ES-I3 (cell line): ENCODE measurements at regions not wholly inside any gene's neighbourhood (a gene's known extent, or its start where the extent isn't known, plus 50 kb on each side); places are given as distances from the start of the nearest gene placed in this dataset.

Experiments
- H3K36me3 ChIP-seq: 2 replicates; pipeline ENCODE4 v1.6.1; 2013; ENCODE audit warnings: mild to moderate bottlenecking, low read length, control low read depth, moderate library complexity; ENCODE audit not compliant: insufficient read depth
- H3K4me1 ChIP-seq: 2 replicates; pipeline ENCODE4 v1.6.1; 2013; ENCODE audit warnings: mild to moderate bottlenecking, control low read depth, low read length; ENCODE audit not compliant: insufficient read depth
- H3K9ac ChIP-seq: 2 replicates; pipeline ENCODE4 v1.6.1; 2013; ENCODE audit warnings: low read depth, mild to moderate bottlenecking, low read length, moderate library complexity
- H3K9me3 ChIP-seq: 2 replicates; pipeline ENCODE4 v1.6.1; 2013; ENCODE audit warnings: mild to moderate bottlenecking, low read length, moderate library complexity; ENCODE audit not compliant: control insufficient read depth, insufficient read depth

DNA sequence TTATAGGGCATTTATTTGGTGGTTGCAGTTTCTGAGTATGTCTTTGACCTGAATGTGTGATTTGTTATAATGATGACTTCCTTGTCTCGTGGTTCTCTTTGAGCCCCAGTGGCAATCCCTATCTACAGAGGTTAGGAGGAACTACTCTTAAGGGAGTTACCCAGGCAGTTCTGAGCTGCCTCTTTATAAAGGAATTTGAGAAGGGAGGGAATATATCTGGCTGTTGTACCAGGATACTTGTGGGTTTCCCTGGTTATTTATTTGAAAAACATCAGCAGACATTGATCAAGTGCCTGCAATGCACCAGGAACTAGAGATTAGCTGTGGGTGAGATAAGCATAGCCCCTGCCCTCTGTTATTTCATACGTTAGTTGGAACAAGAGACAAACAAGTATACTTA, 243.5 kb upstream of the ARHGAP20 start:
- Histone ChIP-seq H3K9ac (no peak overlapping the region), H3K9me3 (no peaks in the 10 kb centered on the region), H3K36me3 (no peaks in the 10 kb centered on the region), H3K4me1 (no peaks in the 10 kb centered on the region)

DNA sequence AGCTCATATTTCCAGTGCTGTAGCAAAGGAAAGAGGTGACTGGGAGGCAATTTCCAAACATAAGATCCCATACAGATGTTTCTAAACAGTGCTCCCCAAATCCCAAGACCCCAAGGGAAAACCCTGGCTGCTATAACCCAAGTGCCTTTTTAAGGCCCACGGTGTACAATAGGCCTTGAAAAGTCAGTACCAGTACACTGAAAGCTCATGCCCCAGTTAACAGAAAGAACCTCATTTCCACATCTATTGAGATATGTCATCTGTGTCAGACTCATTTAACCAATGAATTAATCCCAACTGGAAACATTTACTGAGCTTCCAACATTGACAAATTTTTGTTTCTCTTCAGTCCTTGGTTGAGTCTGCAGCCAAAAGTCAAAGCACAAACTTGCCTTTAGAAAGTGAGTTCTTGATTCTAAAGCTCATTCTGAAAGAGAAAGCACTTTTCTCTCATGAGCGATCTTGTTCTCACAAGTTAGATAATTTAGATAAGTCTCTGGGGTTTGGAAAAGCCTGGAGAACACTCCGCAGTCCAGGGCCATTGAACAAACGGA, 239.8 kb upstream of the ARHGAP20 start:
- Histone ChIP-seq H3K9me3 (no peaks in the 10 kb centered on the region), H3K9ac (no peak overlapping the region), H3K36me3 (no peaks in the 10 kb centered on the region), H3K4me1 (no peaks in the 10 kb centered on the region)

GRCh38 chr11:110951037-110951949, 239.1 kb upstream of the ARHGAP20 start:
- no peaks in the 10 kb centered on the region for H3K4me1 ChIP-seq
- H3K9ac ChIP-seq = no peak overlapping the region
- H3K36me3 ChIP-seq = no peaks in the 10 kb centered on the region
- H3K9me3 ChIP-seq = no peaks in the 10 kb centered on the region

GRCh38 chr11:110948112-110948511, 235.9 kb upstream of the ARHGAP20 start:
- Histone ChIP-seq H3K9ac (no peak overlapping the region), H3K9me3 (no peaks in the 10 kb centered on the region), H3K4me1 (no peaks in the 10 kb centered on the region), H3K36me3 (no peaks in the 10 kb centered on the region)

GRCh38 chr11:110947096-110947495, 234.9 kb upstream of the ARHGAP20 start:
- H3K9me3 ChIP-seq = no peaks in the 10 kb centered on the region
- no peak overlapping the region for H3K9ac ChIP-seq
- H3K4me1 ChIP-seq = no peaks in the 10 kb centered on the region

DNA sequence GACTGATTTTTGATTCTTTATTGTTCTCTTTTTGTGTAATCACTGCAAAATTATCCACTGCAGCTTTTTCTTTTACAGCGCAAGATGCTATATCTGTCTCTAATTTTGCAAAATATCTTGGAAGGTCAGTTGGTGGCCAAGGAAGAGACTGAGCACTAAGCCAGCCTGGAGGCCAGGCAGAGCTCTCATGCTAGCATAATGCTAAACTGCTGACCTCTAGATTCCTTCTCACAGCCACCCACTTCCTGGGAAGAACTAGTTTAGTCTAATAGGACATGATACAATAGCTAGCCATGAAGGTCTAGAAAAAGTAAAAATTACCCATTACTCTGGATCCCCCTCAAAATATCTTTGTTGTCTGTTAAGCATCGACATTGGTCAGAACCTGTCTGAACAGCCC, 227.2 kb upstream of the ARHGAP20 start:
- H3K9ac ChIP-seq = no peak overlapping the region
- no peaks in the 10 kb centered on the region for H3K4me1 ChIP-seq
- H3K9me3 ChIP-seq = no peaks in the 10 kb centered on the region
- H3K36me3 ChIP-seq = no peaks in the 10 kb centered on the region

More at GRCh38 chr11:110947096-110947495, 234.9 kb upstream of the ARHGAP20 start:
- no peaks in the 10 kb centered on the region for H3K36me3 ChIP-seq

- no peaks in the 10 kb centered on the region for H3K9me3 ChIP-seq
Measured at GRCh38 chr11:110935018-110935640, 222.9 kb upstream of the ARHGAP20 start.

GRCh38 chr11:110929129-110929528, 216.9 kb upstream of the ARHGAP20 start:
- Histone ChIP-seq H3K4me1 (no peaks in the 10 kb centered on the region), H3K9ac (no peak overlapping the region), H3K36me3 (no peaks in the 10 kb centered on the region), H3K9me3 (no peaks in the 10 kb centered on the region)

More at GRCh38 chr11:110935018-110935640, 222.9 kb upstream of the ARHGAP20 start:
- Histone ChIP-seq H3K36me3 (no peaks in the 10 kb centered on the region), H3K4me1 (no peaks in the 10 kb centered on the region), H3K9ac (no peak overlapping the region)

DNA sequence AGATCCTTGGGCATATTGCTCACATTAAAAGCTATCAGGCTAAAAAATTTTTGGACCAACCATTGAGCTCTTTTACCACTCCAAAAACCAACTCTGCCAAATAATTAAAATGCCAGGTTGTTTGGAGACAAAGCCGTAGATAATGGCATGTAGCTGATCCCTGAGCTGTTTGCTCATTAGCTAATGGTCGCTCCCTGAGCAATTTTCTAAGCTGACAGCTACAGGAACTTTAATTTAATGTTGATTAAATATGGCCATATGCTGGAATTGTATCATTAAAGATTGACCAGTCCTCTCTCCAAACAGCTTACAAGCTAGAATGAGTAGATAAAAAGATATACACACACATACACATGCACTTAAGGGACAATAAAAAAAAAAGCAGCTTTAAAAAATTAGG, 216.2 kb upstream of the ARHGAP20 start:
- H3K9me3 ChIP-seq = no peaks in the 10 kb centered on the region
- H3K4me1 ChIP-seq = no peaks in the 10 kb centered on the region
- H3K9ac ChIP-seq = no peak overlapping the region

GRCh38 chr11:110921742-110922521, 209.7 kb upstream of the ARHGAP20 start:
- no peaks in the 10 kb centered on the region for H3K36me3 ChIP-seq
- no peaks in the 10 kb centered on the region for H3K9me3 ChIP-seq
- no peak overlapping the region for H3K9ac ChIP-seq
- no peaks in the 10 kb centered on the region for H3K4me1 ChIP-seq

More for the DNA sequence above, 216.2 kb upstream of the ARHGAP20 start:
- no peaks in the 10 kb centered on the region for H3K36me3 ChIP-seq

DNA sequence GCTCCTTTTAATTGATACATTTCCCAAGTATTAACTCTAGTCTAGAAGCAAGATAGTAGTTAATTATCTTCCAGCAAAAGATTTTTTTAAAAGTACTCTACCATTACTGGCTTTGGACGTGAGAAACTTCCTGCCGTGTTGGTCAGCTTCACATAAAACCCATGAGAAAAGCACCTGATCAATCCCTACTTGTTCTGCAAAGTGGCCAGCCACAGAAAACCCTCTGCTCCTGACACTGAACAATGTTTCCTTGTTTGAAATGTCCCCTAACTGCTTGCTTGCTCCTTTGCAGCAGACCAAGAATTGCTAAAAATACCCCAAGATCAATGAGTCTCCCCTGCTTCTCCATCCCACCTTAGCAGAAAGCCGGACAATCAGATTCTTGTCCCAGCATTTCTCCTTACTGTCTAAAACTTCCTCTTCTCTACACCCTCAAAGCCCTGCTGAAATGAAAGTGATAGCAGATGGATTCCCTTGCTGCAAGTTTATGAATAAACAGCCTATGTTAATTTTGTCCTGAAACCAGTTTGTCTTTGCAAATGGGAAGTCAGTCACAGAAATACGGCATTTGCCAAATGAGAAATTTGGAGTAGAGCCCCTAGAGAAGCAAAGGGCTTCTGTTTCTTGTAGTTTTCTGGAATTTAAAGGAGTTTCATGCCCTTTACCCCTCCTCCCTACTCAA, 207.1 kb upstream of the ARHGAP20 start:
- no peaks in the 10 kb centered on the region for H3K4me1 ChIP-seq

GRCh38 chr11:110918351-110918750, 206.1 kb upstream of the ARHGAP20 start:
- Histone ChIP-seq H3K36me3 (no peaks in the 10 kb centered on the region), H3K9ac (no peak overlapping the region), H3K9me3 (no peaks in the 10 kb centered on the region), H3K4me1 (no peaks in the 10 kb centered on the region)

More for the DNA sequence above, 207.1 kb upstream of the ARHGAP20 start:
- no peaks in the 10 kb centered on the region for H3K36me3 ChIP-seq
- H3K9ac ChIP-seq = no peak overlapping the region
- H3K9me3 ChIP-seq = no peaks in the 10 kb centered on the region

- Histone ChIP-seq H3K4me1 (no peaks in the 10 kb centered on the region), H3K9ac (no peak overlapping the region), H3K9me3 (no peaks in the 10 kb centered on the region), H3K36me3 (no peaks in the 10 kb centered on the region)
Measured at GRCh38 chr11:110912437-110912836, 200.2 kb upstream of the ARHGAP20 start.

DNA sequence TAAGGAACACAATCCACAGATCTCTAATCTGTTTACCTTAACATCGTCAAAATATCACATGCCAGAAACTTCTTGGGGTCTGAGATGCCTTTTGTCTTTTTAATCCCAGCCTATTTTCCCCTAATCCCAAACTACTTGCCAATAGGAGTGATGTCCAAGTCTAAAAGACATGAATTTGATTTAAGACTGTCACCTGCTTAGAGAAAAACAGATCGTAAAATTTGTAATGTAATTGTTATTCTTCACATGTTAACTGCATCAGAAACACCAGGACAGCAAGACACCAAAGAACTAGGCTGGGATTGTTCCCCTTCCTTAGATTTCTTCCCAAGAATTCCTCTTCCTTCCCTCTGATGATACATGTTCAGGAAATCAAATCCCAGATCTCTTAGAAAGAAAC, 198.1 kb upstream of the ARHGAP20 start:
- Histone ChIP-seq H3K9me3 (no peaks in the 10 kb centered on the region), H3K4me1 (no peaks in the 10 kb centered on the region), H3K36me3 (no peaks in the 10 kb centered on the region), H3K9ac (no peak overlapping the region)
